CD8-positive, alpha-beta memory T cell (primary cell): ENCODE measurements at regions not wholly inside any gene's neighbourhood (a gene's known extent, or its start where the extent isn't known, plus 50 kb on each side); places are given as distances from the start of the nearest gene placed in this dataset.

ENCODE experiments used
- CTCF ChIA-PET: fragments of 350-600 bp; sonication (Branson Sonifier 250); formaldehyde crosslinking; loops from one replicate; lab custom pipeline; 2021; ENCODE audit warnings: antibody characterized with exemption; lab: Charles Lee
- POLR2A ChIA-PET: fragments of 350-600 bp; sonication (Branson Sonifier 250); formaldehyde crosslinking; loops from one replicate; lab custom pipeline; 2021; ENCODE audit warnings: antibody characterized with exemption; lab: Charles Lee
- DNase-seq, 5 donors: peaks; one replicate each; pipeline versions ENCODE4 v3.0.0 to v3.0.0-alpha.2; 2020 to 2022; ENCODE audit warnings: mixed read lengths in 1 of 5
- H3K27ac ChIP-seq: one replicate; pipeline ENCODE4 v1.7.0; 2013; ENCODE audit warnings: low read depth, mild to moderate bottlenecking, low read length, moderate library complexity
- H3K27me3 ChIP-seq: 2 replicates; pipeline ENCODE4 v1.7.0; 2013; ENCODE audit warnings: low read length, mild to moderate bottlenecking; ENCODE audit not compliant: insufficient read depth, poor library complexity, severe bottlenecking
- H3K36me3 ChIP-seq: 2 replicates; pipeline ENCODE4 v1.7.0; 2013; ENCODE audit warnings: mild to moderate bottlenecking, low read length, moderate library complexity; ENCODE audit not compliant: insufficient read depth
- H3K4me1 ChIP-seq: 2 replicates; pipeline ENCODE4 v1.7.0; 2013; ENCODE audit warnings: mild to moderate bottlenecking, low read length, moderate library complexity; ENCODE audit not compliant: insufficient read depth
- H3K4me3 ChIP-seq: 2 replicates; pipeline ENCODE4 v1.7.0; 2013; ENCODE audit warnings: mild to moderate bottlenecking, low read length
- H3K9me3 ChIP-seq: 2 replicates; pipeline ENCODE4 v1.7.0; 2013; ENCODE audit warnings: mild to moderate bottlenecking, low read length
- H3K27ac Mint-ChIP-seq, 8 donors: one replicate each; pipeline ENCODE4 v1.8.0; 2020 to 2021; ENCODE audit warnings: mixed read lengths in 8 of 8, mild to moderate bottlenecking in 6 of 8, inconsistent platforms in 3 of 8, moderate library complexity in 3 of 8
- H3K27me3 Mint-ChIP-seq, 2 donors: one replicate each; pipeline ENCODE4 v1.8.0; 2020 to 2021; ENCODE audit warnings: mixed read lengths in 2 of 2, mild to moderate bottlenecking in 1 of 2, moderate library complexity in 1 of 2
- H3K36me3 Mint-ChIP-seq, 3 donors: one replicate each; pipeline ENCODE4 v1.8.0; 2020 to 2021; ENCODE audit warnings: mixed read lengths in 3 of 3, inconsistent platforms in 1 of 3, mild to moderate bottlenecking in 1 of 3
- H3K4me1 Mint-ChIP-seq, 3 donors: one replicate each; pipeline ENCODE4 v1.8.0; 2020 to 2021; ENCODE audit warnings: mixed read lengths in 3 of 3, inconsistent platforms in 1 of 3, mild to moderate bottlenecking in 1 of 3
- H3K4me3 Mint-ChIP-seq, 7 donors: one replicate each; pipeline ENCODE4 v1.8.0; 2020 to 2021; ENCODE audit warnings: mixed read lengths in 7 of 7, mild to moderate bottlenecking in 6 of 7, moderate library complexity in 4 of 7, inconsistent platforms in 2 of 7
- H3K9me3 Mint-ChIP-seq, 5 donors: one replicate each; pipeline ENCODE4 v1.8.0; 2020 to 2022; ENCODE audit warnings: mixed read lengths in 5 of 5, mild to moderate bottlenecking in 3 of 5, moderate library complexity in 2 of 5, inconsistent platforms in 1 of 5

GRCh38 chr12:87853448-87854003, 175.7 kb downstream of the C12orf50 start:
- Mint-ChIP-seq H3K4me3 (no peak overlapping the region), H3K9me3 (peaks cover 0 to 2% (median 0%) of the 10 kb centered on the region in 5 donors), H3K27me3 (peaks cover 0 to 3% of the 10 kb centered on the region in 2 donors), H3K36me3 (no peaks in the 10 kb centered on the region), H3K27ac (no peak overlapping the region), H3K4me1 (no peaks in the 10 kb centered on the region)
- Histone ChIP-seq H3K36me3 (no peaks in the 10 kb centered on the region), H3K4me3 (no peak overlapping the region), H3K9me3 (no peaks in the 10 kb centered on the region), H3K4me1 (no peaks in the 10 kb centered on the region), H3K27me3 (no peaks in the 10 kb centered on the region), H3K27ac (no peak overlapping the region)
- CTCF ChIA-PET: no interaction called here
- POLR2A ChIA-PET: no interaction called here
- DNase-seq: no peak

GRCh38 chr12:87849074-87849473, 180.1 kb downstream of the C12orf50 start:
- no peaks in the 10 kb centered on the region for H3K4me1 ChIP-seq
- no peaks in the 10 kb centered on the region for H3K9me3 ChIP-seq
- POLR2A ChIA-PET: no interaction called here
- no peaks in the 10 kb centered on the region for H3K9me3 Mint-ChIP-seq
- H3K27me3 ChIP-seq: no peaks in the 10 kb centered on the region
- peaks cover 0 to 3% of the 10 kb centered on the region in 2 donors for H3K27me3 Mint-ChIP-seq
- no peak overlapping the region for H3K4me3 ChIP-seq
- H3K36me3 ChIP-seq: no peaks in the 10 kb centered on the region
- no peaks in the 10 kb centered on the region for H3K36me3 Mint-ChIP-seq
- no peaks in the 10 kb centered on the region for H3K4me1 Mint-ChIP-seq
- no peak for DNase-seq
- H3K4me3 Mint-ChIP-seq: no peak overlapping the region
- CTCF ChIA-PET: interaction anchor here (1.0 to 1.5 kb wide), 5 partner anchors 9 to 34 kb away, joined by 3 to 5 read pairs (median 3); no protein-coding TSS in a partner anchor
- no peak overlapping the region for H3K27ac ChIP-seq
- H3K27ac Mint-ChIP-seq: no peak overlapping the region

GRCh38 chr12:87848248-87848868, 180.8 kb downstream of the C12orf50 start:
- no peaks in the 10 kb centered on the region for H3K9me3 ChIP-seq
- Mint-ChIP-seq H3K4me3 (no peak overlapping the region), H3K4me1 (no peaks in the 10 kb centered on the region), H3K9me3 (no peaks in the 10 kb centered on the region), H3K36me3 (no peaks in the 10 kb centered on the region), H3K27me3 (peaks cover 0 to 3% of the 10 kb centered on the region in 2 donors), H3K27ac (no peak overlapping the region)
- H3K4me1 ChIP-seq: no peaks in the 10 kb centered on the region
- peak in 2 of 5 donors; percentile 3 to 4 for DNase-seq
- H3K27me3 ChIP-seq: no peaks in the 10 kb centered on the region
- H3K27ac ChIP-seq: no peak overlapping the region
- ChIA-PET POLR2A (no interaction called here), CTCF (interaction anchor here (1.0 to 1.5 kb wide), 5 partner anchors 8 to 34 kb away, joined by 3 to 5 read pairs (median 3); no protein-coding TSS in a partner anchor)
- H3K36me3 ChIP-seq: no peaks in the 10 kb centered on the region
- no peak overlapping the region for H3K4me3 ChIP-seq

GRCh38 chr12:87847147-87847546, 182.1 kb downstream of the C12orf50 start:
- Mint-ChIP-seq H3K4me3 (no peak overlapping the region), H3K9me3 (no peaks in the 10 kb centered on the region), H3K36me3 (no peaks in the 10 kb centered on the region), H3K4me1 (no peaks in the 10 kb centered on the region), H3K27me3 (peaks cover 0 to 3% of the 10 kb centered on the region in 2 donors), H3K27ac (no peak overlapping the region)
- no peak overlapping the region for H3K4me3 ChIP-seq
- no peaks in the 10 kb centered on the region for H3K9me3 ChIP-seq
- H3K4me1 ChIP-seq: no peaks in the 10 kb centered on the region
- POLR2A ChIA-PET: no interaction called here
- H3K27ac ChIP-seq: no peak overlapping the region
- H3K36me3 ChIP-seq: no peaks in the 10 kb centered on the region
- DNase-seq: no peak
- CTCF ChIA-PET: no interaction called here
- no peaks in the 10 kb centered on the region for H3K27me3 ChIP-seq

GRCh38 chr12:87846045-87846444, 183.2 kb downstream of the C12orf50 start:
- no peak for DNase-seq
- Mint-ChIP-seq H3K27ac (no peak overlapping the region), H3K36me3 (no peaks in the 10 kb centered on the region), H3K9me3 (no peaks in the 10 kb centered on the region), H3K27me3 (peaks cover 0 to 3% of the 10 kb centered on the region in 2 donors), H3K4me3 (no peak overlapping the region), H3K4me1 (no peaks in the 10 kb centered on the region)
- no peaks in the 10 kb centered on the region for H3K9me3 ChIP-seq
- CTCF ChIA-PET: no interaction called here
- H3K27me3 ChIP-seq: no peaks in the 10 kb centered on the region
- H3K27ac ChIP-seq: no peak overlapping the region
- no peak overlapping the region for H3K4me3 ChIP-seq
- no peaks in the 10 kb centered on the region for H3K4me1 ChIP-seq
- H3K36me3 ChIP-seq: no peaks in the 10 kb centered on the region
- POLR2A ChIA-PET: no interaction called here

GRCh38 chr12:87841935-87842334, 187.3 kb downstream of the C12orf50 start:
- Mint-ChIP-seq H3K9me3 (no peaks in the 10 kb centered on the region), H3K4me3 (no peak overlapping the region), H3K27me3 (no peaks in the 10 kb centered on the region)

GRCh38 chr12:87836190-87836589, 193.0 kb downstream of the C12orf50 start:
- Mint-ChIP-seq H3K9me3 (peaks cover 0 to 2% (median 0%) of the 10 kb centered on the region in 5 donors), H3K4me3 (no peak overlapping the region), H3K27me3 (no peaks in the 10 kb centered on the region), H3K4me1 (no peaks in the 10 kb centered on the region), H3K27ac (no peak overlapping the region), H3K36me3 (no peaks in the 10 kb centered on the region)
- no peaks in the 10 kb centered on the region for H3K9me3 ChIP-seq
- H3K27ac ChIP-seq: no peak overlapping the region
- POLR2A ChIA-PET: no interaction called here
- no peak for DNase-seq
- CTCF ChIA-PET: no interaction called here
- no peak overlapping the region for H3K4me3 ChIP-seq
- no peaks in the 10 kb centered on the region for H3K27me3 ChIP-seq
- no peaks in the 10 kb centered on the region for H3K4me1 ChIP-seq
- H3K36me3 ChIP-seq: no peaks in the 10 kb centered on the region

More at GRCh38 chr12:87841935-87842334, 187.3 kb downstream of the C12orf50 start:
- no peaks in the 10 kb centered on the region for H3K9me3 ChIP-seq
- H3K27ac Mint-ChIP-seq: no peak overlapping the region
- no peaks in the 10 kb centered on the region for H3K36me3 ChIP-seq
- no peaks in the 10 kb centered on the region for H3K4me1 ChIP-seq
- CTCF ChIA-PET: no interaction called here
- no peak overlapping the region for H3K27ac ChIP-seq
- no peak for DNase-seq
- POLR2A ChIA-PET: no interaction called here
- no peaks in the 10 kb centered on the region for H3K36me3 Mint-ChIP-seq
- no peak overlapping the region for H3K4me3 ChIP-seq
- H3K27me3 ChIP-seq: no peaks in the 10 kb centered on the region
- H3K4me1 Mint-ChIP-seq: no peaks in the 10 kb centered on the region

- Histone ChIP-seq H3K27ac (no peak overlapping the region), H3K4me3 (no peak overlapping the region), H3K27me3 (no peaks in the 10 kb centered on the region), H3K36me3 (no peaks in the 10 kb centered on the region), H3K9me3 (no peaks in the 10 kb centered on the region), H3K4me1 (no peaks in the 10 kb centered on the region)
- Mint-ChIP-seq H3K36me3 (no peaks in the 10 kb centered on the region), H3K27me3 (no peaks in the 10 kb centered on the region), H3K9me3 (peaks cover 0 to 2% (median 0%) of the 10 kb centered on the region in 5 donors), H3K4me3 (no peak overlapping the region), H3K4me1 (no peaks in the 10 kb centered on the region), H3K27ac (no peak overlapping the region)
- ChIA-PET CTCF (no interaction called here), POLR2A (no interaction called here)
- no peak for DNase-seq
Observed at GRCh38 chr12:87828382-87828973, 200.7 kb downstream of the C12orf50 start.
